Upper lobe of left lung (tissue), 4 donors: ENCODE measurements at regions not wholly inside any gene's neighbourhood (a gene's known extent, or its start where the extent isn't known, plus 50 kb on each side); places are given as distances from the start of the nearest gene placed in this dataset.

Source experiments
- CTCF ChIP-seq, 6 experiments: fragments of 450-650 bp in 4 of 6; fragments of 200-600 bp in 2 of 6; sonication (generic) in 2 of 6; IDR thresholded peaks; one replicate each; pipeline ENCODE4 v1.5.1; 2016 to 2019; ENCODE audit warnings: antibody characterized with exemption in 6 of 6
- EP300 ChIP-seq, 4 donors: sonication (generic); formaldehyde crosslinking; IDR thresholded peaks; one replicate each; pipeline ENCODE4 v1.5.1; 2017; ENCODE audit warnings: antibody characterized with exemption in 4 of 4, control low read depth in 2 of 4
- POLR2A ChIP-seq, 4 donors: fragments of 450-650 bp; IDR thresholded peaks; one replicate each; pipeline ENCODE4 v1.5.1; 2016 to 2017; ENCODE audit warnings: antibody characterized with exemption in 4 of 4, mild to moderate bottlenecking in 2 of 4

GRCh38 chr7:46934198-46934825 is 647.6 kb downstream of the TNS3 start:
- TF ChIP-seq CTCF (IDR thresholded peaks at IDR 0.05) (no peak), POLR2A (IDR thresholded peaks at IDR 0.05) (no peak), EP300 (IDR thresholded peaks at IDR 0.05) (no peak)
